ENCODE measurements at regions not wholly inside any gene's neighbourhood (a gene's known extent, or its start where the extent isn't known, plus 50 kb on each side); places are given as distances from the start of the nearest gene placed in this dataset.
"Not testable (repeated sequence)": the region's sequence is repeated elsewhere in the genome, so short reads cannot be mapped to it uniquely, and the experiment has no call there.

DNA sequence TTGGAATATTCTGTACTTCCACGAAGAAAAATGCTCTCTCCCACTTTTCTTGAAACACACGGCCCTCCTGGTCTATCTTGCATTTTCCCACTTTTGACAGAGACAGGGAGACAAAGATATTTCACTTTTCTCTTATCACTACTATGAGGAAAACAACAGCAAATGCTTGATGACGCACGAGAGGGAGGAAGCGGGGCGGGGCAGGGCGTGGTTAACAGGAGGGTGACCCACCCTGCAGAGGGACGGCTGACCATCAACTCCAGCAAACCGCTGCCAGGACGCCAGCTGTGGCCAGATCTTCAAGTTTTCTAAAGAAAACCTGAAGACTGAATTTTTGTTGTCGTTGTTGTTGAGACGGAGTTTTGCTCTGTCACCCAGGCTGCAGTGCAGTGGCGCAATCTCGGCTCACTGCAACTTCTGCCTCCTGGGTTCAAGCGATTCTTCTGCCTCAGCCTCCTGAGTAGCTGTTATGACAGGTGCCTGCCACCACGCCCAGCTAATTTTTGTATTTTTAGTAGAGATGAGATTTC lies 63.8 kb downstream of the NSUN5 start:
- not testable (repeated sequence) for H3K9me3 Mint-ChIP-seq, H3K4me1 Mint-ChIP-seq, H3K27ac Mint-ChIP-seq, H3K4me3 Mint-ChIP-seq, H3K27me3 Mint-ChIP-seq, H3K36me3 Mint-ChIP-seq

DNA sequence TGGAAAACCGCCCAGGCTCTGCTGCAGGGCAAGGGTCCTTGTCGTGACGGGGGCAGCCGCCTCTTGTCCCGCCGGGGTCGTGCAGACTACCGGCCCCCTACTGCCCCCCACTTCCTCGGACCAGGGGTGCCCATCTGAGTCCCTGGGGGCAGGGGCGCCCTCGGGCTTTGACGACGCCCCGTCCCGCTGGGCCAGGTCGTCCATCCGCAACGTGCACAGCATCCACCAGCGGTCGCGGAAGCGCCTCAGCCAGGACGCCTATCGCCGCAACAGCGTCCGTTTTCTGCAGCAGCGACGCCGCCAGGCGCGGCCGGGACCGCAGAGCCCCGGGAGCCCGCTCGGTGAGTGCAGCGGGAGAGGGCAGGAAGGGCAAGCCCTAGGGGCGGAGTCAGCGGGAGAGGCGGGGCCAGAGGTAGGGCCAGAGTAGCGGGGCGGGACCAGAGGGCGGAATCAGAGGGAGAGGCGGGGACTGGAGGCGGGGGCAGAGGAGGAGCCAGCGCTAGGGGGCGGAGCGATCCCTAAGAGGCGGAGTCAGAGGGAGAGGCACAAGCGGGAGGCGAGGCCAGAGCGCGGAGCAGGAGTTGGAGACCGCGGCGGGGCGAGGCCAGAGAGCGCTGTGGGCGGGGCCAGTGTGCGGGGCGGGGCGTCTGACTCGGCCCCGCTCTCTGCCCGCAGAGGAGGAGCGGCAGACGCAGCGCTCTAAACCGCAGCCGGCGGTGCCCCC lies 73.5 kb downstream of the NSUN5 start:
- not testable (repeated sequence) for H3K4me3 Mint-ChIP-seq, H3K27me3 Mint-ChIP-seq, H3K36me3 Mint-ChIP-seq, H3K27ac Mint-ChIP-seq, H3K4me1 Mint-ChIP-seq, H3K9me3 Mint-ChIP-seq

DNA sequence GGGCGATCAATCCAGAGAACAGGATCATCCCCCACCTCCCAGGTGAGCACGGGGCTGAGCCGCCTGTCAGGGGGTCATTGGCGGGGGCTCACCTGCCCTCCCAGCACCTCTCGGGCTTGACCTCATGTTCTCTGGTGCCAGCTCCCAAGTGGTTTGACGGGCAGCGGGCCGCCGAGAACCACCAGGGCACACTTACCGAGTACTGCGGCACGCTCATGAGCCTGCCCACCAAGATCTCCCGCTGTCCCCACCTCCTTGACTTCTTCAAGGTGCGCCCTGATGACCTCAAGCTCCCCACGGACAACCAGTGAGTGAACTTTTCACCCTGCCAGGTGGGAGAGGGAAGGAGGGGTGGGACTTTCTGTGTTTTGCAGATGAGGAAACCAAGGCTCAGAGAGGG lies 82.9 kb downstream of the NSUN5 start:
- not testable (repeated sequence) for H3K9me3 Mint-ChIP-seq, H3K4me1 Mint-ChIP-seq, H3K36me3 Mint-ChIP-seq, H3K27me3 Mint-ChIP-seq, H3K4me3 Mint-ChIP-seq, H3K27ac Mint-ChIP-seq

GRCh38 chr7:73221724-73222123 lies 86.9 kb downstream of the NSUN5 start:
- H3K27ac Mint-ChIP-seq, H3K4me3 Mint-ChIP-seq, H3K27me3 Mint-ChIP-seq, H3K9me3 Mint-ChIP-seq, H3K36me3 Mint-ChIP-seq, H3K4me1 Mint-ChIP-seq: not testable (repeated sequence)

DNA sequence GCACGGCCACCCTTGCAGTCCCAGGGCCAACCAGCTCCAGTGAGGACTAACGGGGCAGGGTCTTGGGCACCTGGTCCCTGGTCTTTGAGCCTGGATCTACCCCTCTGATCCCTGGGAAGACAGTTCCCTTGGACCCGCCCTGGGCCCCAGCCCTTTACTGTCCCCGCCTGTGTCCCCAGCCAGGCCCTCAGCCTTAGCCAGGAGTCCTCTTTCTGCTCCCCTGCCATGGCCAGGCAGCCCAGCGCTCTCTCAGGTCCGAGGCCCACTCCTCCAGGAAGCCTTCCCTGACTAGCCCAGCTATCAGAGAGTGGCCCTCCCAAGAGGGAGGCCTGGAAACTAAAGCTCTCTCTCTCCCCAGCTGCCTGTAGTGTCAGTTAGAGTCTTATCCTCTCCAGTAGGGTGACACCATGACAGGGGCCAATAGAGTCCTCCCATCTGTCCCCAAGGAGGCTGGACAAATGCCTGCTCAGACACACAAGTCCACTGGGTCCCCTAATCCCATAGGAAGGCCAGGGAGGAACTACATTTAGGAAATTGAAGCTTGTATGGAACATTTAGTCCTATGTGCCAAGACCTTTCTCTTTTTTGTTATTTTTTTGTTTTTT lies 87.8 kb downstream of the NSUN5 start:
- H3K27me3 Mint-ChIP-seq, H3K4me3 Mint-ChIP-seq, H3K4me1 Mint-ChIP-seq, H3K9me3 Mint-ChIP-seq, H3K27ac Mint-ChIP-seq, H3K36me3 Mint-ChIP-seq: not testable (repeated sequence)

- H3K4me3 Mint-ChIP-seq, H3K4me1 Mint-ChIP-seq, H3K36me3 Mint-ChIP-seq, H3K27me3 Mint-ChIP-seq, H3K27ac Mint-ChIP-seq, H3K9me3 Mint-ChIP-seq: not testable (repeated sequence)
Observed at GRCh38 chr7:73220357-73220756, 88.3 kb downstream of the NSUN5 start.

DNA sequence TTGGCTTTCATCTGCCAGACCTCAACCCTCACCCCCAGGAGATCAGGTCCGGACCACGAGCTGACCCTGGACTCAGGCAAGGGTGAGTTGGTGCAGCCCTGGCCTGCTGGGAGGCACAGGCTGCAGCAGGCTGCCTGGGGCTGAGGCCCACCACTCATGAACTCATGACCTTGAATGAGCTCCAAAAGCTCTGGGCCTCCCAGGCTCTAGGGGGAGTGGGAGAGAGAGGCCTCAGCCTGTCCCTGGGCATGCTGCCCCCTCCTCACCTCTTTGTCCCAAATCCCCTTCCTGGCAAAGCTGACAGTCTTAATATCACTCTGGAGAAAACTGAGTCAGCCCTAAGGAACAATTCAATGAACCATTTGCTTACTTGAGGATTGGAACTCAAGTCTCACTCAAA lies 89.8 kb downstream of the NSUN5 start:
- H3K36me3 Mint-ChIP-seq, H3K4me1 Mint-ChIP-seq, H3K4me3 Mint-ChIP-seq, H3K27me3 Mint-ChIP-seq, H3K27ac Mint-ChIP-seq, H3K9me3 Mint-ChIP-seq: not testable (repeated sequence)

GRCh38 chr7:73216046-73216675 lies 92.5 kb downstream of the NSUN5 start:
- not testable (repeated sequence) for H3K4me1 Mint-ChIP-seq, H3K27ac Mint-ChIP-seq, H3K9me3 Mint-ChIP-seq, H3K4me3 Mint-ChIP-seq, H3K36me3 Mint-ChIP-seq, H3K27me3 Mint-ChIP-seq

GRCh38 chr7:73215232-73215631 lies 93.4 kb downstream of the NSUN5 start:
- H3K27ac Mint-ChIP-seq, H3K4me3 Mint-ChIP-seq, H3K27me3 Mint-ChIP-seq, H3K36me3 Mint-ChIP-seq, H3K4me1 Mint-ChIP-seq, H3K9me3 Mint-ChIP-seq: not testable (repeated sequence)

GRCh38 chr7:73214471-73214870 lies 94.2 kb downstream of the NSUN5 start:
- not testable (repeated sequence) for H3K9me3 Mint-ChIP-seq, H3K27me3 Mint-ChIP-seq, H3K4me1 Mint-ChIP-seq, H3K27ac Mint-ChIP-seq, H3K4me3 Mint-ChIP-seq, H3K36me3 Mint-ChIP-seq

GRCh38 chr7:73213076-73213475 lies 95.5 kb downstream of the NSUN5 start:
- H3K4me3 Mint-ChIP-seq, H3K36me3 Mint-ChIP-seq, H3K27me3 Mint-ChIP-seq, H3K4me1 Mint-ChIP-seq, H3K9me3 Mint-ChIP-seq, H3K27ac Mint-ChIP-seq: not testable (repeated sequence)

DNA sequence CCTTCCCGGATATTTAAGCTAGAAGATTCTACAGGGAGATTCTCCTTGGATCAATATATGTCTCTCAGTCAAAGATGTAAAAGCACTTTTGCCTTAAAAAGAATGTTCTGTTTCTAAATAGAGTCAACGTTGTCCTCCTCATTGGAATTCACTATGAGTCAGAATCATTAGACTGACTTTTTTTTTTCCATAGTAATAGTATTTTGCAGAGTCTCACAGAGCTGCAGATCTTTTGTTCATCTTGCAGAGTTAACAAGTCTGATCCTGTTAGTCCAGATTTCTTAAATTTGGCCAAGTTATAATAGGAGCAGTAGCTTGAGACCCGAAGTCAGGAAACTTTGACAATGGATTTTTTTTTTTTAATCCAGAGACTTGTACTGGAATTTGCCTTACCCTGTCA lies 103.0 kb downstream of the NSUN5 start:
- H3K27me3 Mint-ChIP-seq, H3K36me3 Mint-ChIP-seq: not testable (repeated sequence)

GRCh38 chr7:73204898-73205297 lies 103.7 kb downstream of the NSUN5 start:
- H3K4me3 Mint-ChIP-seq, result not testable (repeated sequence)

More for the DNA sequence above, 103.0 kb downstream of the NSUN5 start:
- not testable (repeated sequence) for H3K4me3 Mint-ChIP-seq, H3K27ac Mint-ChIP-seq, H3K9me3 Mint-ChIP-seq, H3K4me1 Mint-ChIP-seq

DNA sequence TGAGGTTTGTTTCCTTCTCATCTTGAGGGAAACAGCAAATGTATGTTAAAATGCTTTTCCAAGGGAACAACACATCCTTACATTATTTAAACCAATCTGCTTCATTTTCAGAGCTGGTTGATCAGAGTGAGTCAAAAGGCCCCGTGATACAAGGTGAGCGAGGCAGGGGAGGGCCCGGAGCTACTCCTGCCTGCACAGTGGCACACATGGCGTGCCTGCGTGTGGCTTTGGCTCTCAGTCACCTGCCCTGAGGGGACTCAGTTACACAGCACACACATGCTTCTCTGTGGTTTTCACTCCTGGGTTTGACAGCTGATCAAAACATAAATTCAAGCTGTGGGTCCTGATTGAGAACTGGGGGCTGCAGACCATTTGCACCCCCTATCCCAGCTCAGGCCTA lies 105.3 kb downstream of the NSUN5 start:
- H3K4me3 Mint-ChIP-seq, H3K27ac Mint-ChIP-seq, H3K4me1 Mint-ChIP-seq, H3K36me3 Mint-ChIP-seq, H3K9me3 Mint-ChIP-seq, H3K27me3 Mint-ChIP-seq: not testable (repeated sequence)

More at GRCh38 chr7:73204898-73205297, 103.7 kb downstream of the NSUN5 start:
- H3K4me1 Mint-ChIP-seq, H3K27ac Mint-ChIP-seq, H3K27me3 Mint-ChIP-seq, H3K36me3 Mint-ChIP-seq, H3K9me3 Mint-ChIP-seq: not testable (repeated sequence)

DNA sequence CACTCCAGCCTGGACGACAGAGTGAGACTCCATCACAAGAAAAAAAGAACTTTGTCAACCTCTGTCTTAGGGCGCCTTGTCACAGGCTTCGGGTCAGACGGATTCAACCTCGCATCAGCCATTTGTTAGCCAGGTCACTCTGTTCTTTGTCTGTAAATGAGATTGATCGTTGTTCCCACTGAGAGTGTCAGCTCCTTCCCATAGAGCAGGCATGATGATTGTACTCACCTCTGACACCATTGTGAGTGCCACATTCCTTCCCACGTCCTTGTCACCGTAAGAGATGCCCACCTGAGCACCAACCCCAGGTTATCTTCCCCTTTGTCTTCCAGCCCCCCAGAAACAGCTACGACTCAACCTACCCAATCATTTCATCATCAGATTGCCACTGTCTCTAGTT lies 107.4 kb downstream of the NSUN5 start:
- not testable (repeated sequence) for H3K27ac Mint-ChIP-seq, H3K4me3 Mint-ChIP-seq, H3K9me3 Mint-ChIP-seq, H3K27me3 Mint-ChIP-seq, H3K36me3 Mint-ChIP-seq, H3K4me1 Mint-ChIP-seq

DNA sequence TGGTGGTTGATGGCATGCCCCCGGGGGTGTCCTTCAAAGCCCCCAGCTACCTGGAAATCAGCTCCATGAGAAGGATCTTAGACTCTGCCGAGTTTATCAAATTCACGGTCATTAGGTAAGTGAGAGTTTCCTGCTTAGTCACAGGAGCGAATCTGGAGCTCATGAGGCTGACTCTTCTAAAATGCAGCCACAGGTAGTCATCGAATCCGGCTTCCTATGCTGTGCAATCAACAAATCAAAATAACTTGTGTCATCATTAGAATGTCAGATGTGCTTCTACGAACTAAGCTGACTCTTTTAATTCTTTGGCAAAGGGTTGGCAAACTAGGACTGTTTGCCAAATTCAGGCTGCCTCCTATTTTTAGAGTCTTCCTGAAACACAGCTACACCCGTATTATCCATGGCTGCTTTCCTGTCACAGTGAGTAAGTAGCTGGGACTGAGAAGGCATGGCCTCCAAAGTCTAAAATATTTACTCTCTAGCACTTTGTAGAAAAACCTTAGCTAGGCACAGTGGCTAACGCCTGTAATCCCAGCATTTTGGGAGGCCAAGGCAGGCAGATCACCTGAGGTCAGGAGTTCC lies 108.0 kb downstream of the NSUN5 start:
- not testable (repeated sequence) for H3K27me3 Mint-ChIP-seq

More for the DNA sequence above, 108.0 kb downstream of the NSUN5 start:
- H3K36me3 Mint-ChIP-seq, H3K4me1 Mint-ChIP-seq, H3K27ac Mint-ChIP-seq, H3K4me3 Mint-ChIP-seq, H3K9me3 Mint-ChIP-seq: not testable (repeated sequence)
